Erythroblast (primary cell): ENCODE measurements at regions not wholly inside any gene's neighbourhood (a gene's known extent, or its start where the extent isn't known, plus 50 kb on each side); places are given as distances from the start of the nearest gene placed in this dataset.
A peak's percentile ranks its signal among the peaks of the same experiment; 100 is the strongest.

Source experiments
- DNase-seq, 2 experiments: peaks; one replicate each; lab custom pipeline; 2025; lab: John Stamatoyannopoulos, UW
- GATA1 ChIP-seq: IDR thresholded peaks from 2 replicates; pipeline ENCODE4 v1.6.1; 2011; ENCODE audit warnings: low read depth, mild to moderate bottlenecking, control low read depth, low read length, moderate library complexity
- POLR2A ChIP-seq: IDR thresholded peaks from 2 replicates; pipeline ENCODE4 v1.6.1; 2011; ENCODE audit warnings: mild to moderate bottlenecking, low read length

DNA sequence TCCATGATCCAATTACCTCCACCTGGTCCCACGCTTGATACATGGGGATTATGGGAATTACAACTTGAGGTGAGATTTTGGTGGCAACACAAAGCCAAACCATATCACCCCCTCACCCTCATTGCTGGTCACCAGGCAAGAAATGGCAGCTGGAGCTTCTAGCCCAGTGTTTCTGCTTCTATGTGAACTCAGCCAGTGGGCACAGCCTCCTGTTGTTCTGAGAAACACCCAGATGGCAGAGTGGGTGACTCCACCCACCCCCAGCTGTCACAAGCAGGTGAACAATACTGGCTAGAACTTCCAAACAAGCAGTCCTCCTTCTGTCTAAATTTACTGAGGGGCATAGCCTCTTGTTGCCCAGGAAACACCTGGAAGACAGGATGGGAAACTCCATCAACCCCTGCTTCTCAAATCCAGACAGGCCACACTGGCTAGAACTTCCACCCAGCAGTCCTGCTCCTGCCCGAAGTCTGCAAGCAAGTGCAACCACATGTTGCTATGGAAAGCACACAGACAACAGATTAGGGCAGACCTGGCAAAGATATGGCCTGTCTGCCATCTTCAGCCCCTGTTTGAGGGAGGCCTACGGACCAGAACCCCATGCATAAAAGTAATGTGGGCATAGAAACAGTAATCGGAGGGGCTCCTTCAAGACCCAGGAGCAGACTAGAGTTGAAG is 114.1 kb downstream of the DTWD1 start:
- no peak for DNase-seq
- TF ChIP-seq GATA1 (no peak), POLR2A (no peak)

- TF ChIP-seq POLR2A, result no peak
- TF ChIP-seq GATA1, result no peak
- peak in 1 of 2 experiments; percentile 33 for DNase-seq
Observed at GRCh38 chr15:49737127-49737526, 116.3 kb downstream of the DTWD1 start.

- TF ChIP-seq POLR2A (no peak), GATA1 (no peak)
- peak; percentile 67 to 76 for DNase-seq
Observed at GRCh38 chr15:49741712-49742111, 120.9 kb downstream of the DTWD1 start.

DNA sequence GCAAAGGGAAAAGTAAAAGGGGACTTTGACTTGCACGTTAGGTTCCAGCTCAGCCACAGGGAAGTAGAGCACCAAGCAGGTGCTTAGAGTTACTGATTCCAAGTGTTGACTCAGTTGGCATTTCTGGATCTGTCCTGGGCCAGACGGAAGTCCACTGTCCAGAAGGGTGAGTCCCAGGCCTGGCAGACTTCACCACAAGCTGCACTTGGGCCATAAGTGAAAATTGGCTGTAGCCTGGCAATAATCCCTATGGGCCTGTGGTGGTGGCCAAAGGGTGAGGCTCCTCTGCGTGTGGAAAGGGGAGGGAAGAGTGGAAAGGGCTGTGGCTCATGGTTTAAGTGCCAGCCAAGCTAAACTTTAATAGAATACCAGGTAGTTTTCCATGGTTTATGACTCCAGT is 121.5 kb downstream of the DTWD1 start:
- TF ChIP-seq GATA1 (no peak), POLR2A (no peak)
- DNase-seq, result no peak

- TF ChIP-seq GATA1, result no peak
- no peak for TF ChIP-seq POLR2A
Observed at GRCh38 chr15:49747340-49747739, 126.5 kb downstream of the DTWD1 start.

GRCh38 chr15:49748791-49749190 is 127.9 kb downstream of the DTWD1 start:
- DNase-seq, result no peak

More at GRCh38 chr15:49747340-49747739, 126.5 kb downstream of the DTWD1 start:
- peak; percentile 37 to 68 for DNase-seq

GRCh38 chr15:49750553-49750952 is 129.7 kb downstream of the DTWD1 start:
- DNase-seq, result no peak
- TF ChIP-seq GATA1 (no peak), POLR2A (no peak)

More at GRCh38 chr15:49748791-49749190, 127.9 kb downstream of the DTWD1 start:
- TF ChIP-seq GATA1 (no peak), POLR2A (no peak)

GRCh38 chr15:49751191-49751590 is 130.3 kb downstream of the DTWD1 start:
- DNase-seq, result no peak
- no peak for TF ChIP-seq GATA1
- no peak for TF ChIP-seq POLR2A

DNA sequence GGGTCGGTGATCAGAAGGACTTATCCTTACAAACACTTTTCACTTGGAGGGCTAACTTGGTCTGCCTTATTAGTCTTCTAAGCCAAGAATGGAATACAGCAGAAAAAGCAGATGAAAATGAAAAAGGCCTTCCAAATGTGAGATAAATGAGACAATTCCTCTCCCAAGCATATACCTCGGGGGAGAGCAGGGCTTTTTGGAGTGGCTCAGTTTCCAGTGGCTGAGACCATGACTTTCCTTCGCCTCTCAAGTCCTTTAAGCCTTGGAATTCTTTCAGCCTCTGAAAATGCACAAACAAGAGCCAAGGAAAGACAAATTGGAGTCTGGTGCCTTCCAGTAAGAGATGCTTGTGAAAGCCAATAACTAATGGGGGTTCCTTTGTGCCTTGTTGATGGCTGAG is 130.9 kb downstream of the DTWD1 start:
- no peak for TF ChIP-seq GATA1
- TF ChIP-seq POLR2A, result no peak
- DNase-seq, result no peak

DNA sequence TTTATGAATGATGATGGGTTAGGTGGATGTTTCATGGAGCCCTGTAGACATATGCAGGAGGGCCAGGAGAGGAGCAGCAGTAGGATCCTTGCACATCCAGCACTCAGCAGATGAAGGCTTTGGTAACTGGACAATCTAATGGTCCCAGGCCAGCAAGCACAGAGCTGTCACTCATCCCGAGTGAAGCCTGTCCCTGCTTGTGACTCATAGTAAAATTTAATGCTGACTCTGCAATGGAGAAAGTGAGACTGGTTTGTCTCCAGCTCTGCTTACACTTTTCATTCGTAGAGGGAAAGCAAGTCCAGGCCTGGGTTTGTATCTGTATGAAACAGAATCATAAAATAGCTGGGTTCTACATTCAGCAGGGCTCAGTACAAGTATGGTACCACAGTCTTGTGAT is 131.7 kb downstream of the DTWD1 start:
- TF ChIP-seq POLR2A (no peak), GATA1 (no peak)
- no peak for DNase-seq

- TF ChIP-seq GATA1 (no peak), POLR2A (no peak)
- no peak for DNase-seq
Observed at GRCh38 chr15:49758456-49758855, 137.6 kb downstream of the DTWD1 start.

- no peak for TF ChIP-seq POLR2A
- TF ChIP-seq GATA1, result no peak
- DNase-seq, result no peak
Observed at GRCh38 chr15:49758856-49759255, 138.0 kb downstream of the DTWD1 start.

GRCh38 chr15:49760749-49761148 is 139.9 kb downstream of the DTWD1 start:
- TF ChIP-seq POLR2A, result no peak
- TF ChIP-seq GATA1, result no peak
- no peak for DNase-seq

DNA sequence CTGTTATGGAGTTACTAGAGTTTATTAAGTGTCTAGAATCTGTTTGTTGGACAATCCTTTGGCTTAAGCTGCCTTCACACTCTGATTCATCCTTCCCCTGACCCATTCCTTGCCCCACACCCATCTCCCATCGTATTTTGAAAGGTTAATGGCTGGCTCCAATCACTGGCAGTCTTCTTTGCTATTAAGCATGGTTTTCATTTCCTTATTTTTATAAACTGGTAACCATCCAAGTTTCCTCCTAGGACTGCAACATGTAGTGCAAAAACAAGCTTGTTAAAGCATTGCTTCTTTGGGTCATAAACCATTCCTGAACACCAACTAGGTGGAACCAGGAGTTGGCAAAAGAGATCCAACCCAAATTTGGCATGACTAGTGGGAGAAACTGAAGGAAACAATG is 148.4 kb downstream of the DTWD1 start:
- no peak for DNase-seq
- TF ChIP-seq POLR2A, result no peak

- TF ChIP-seq GATA1, result no peak
- no peak for TF ChIP-seq POLR2A
- no peak for DNase-seq
Observed at GRCh38 chr15:49789436-49789835, 168.6 kb downstream of the DTWD1 start.
